ENCODE measurements at regions not wholly inside any gene's neighbourhood (a gene's known extent, or its start where the extent isn't known, plus 50 kb on each side); places are given as distances from the start of the nearest gene placed in this dataset.
"Not testable (repeated sequence)": the region's sequence is repeated elsewhere in the genome, so short reads cannot be mapped to it uniquely, and the experiment has no call there.

DNA sequence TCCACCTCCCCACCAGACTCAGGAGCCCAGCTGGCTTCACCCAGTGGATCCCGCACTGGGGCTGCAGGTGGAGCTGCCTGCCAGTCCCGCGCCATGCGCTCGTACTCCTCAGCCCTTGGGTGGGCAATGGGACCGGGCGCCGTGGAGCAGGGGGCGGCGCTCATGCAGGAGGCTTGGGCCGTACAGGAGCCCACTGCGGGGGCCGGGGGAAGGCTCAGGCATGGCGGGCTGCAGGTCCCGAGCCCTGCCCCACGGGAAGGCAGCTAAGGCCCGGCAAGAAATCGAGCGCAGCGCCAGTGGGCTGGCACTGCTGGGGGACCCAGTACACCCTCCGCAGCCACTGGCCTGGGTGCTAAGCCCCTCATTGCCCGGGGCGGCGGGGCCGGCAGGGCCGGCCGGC lies 984.0 kb downstream of the TBL1XR1 start:
- TF ChIP-seq CTCF, POLR2A (IDR thresholded peaks at IDR 0.05): not testable (repeated sequence)

All from lower leg skin (tissue), 3 donors.